DND-41 (cell line): ENCODE measurements at regions not wholly inside any gene's neighbourhood (a gene's known extent, or its start where the extent isn't known, plus 50 kb on each side); places are given as distances from the start of the nearest gene placed in this dataset.

Source experiments
- EZH2 ChIP-seq: IDR thresholded peaks from 3 replicates; pipeline ENCODE4 v1.6.1; 2012; ENCODE audit warnings: borderline replicate concordance, low read depth, mild to moderate bottlenecking, moderate library complexity, low read length, inconsistent platforms; ENCODE audit not compliant: severe bottlenecking
- TF ChIP-seq, protein P1 (sequence below): IDR thresholded peaks from 2 replicates; pipeline ENCODE4 v1.5.1; 2012; ENCODE audit warnings: borderline replicate concordance, low read length, moderate library complexity, mild to moderate bottlenecking; ENCODE audit not compliant: poor library complexity, severe bottlenecking; ENCODE audit errors: extremely low read depth

DNA sequence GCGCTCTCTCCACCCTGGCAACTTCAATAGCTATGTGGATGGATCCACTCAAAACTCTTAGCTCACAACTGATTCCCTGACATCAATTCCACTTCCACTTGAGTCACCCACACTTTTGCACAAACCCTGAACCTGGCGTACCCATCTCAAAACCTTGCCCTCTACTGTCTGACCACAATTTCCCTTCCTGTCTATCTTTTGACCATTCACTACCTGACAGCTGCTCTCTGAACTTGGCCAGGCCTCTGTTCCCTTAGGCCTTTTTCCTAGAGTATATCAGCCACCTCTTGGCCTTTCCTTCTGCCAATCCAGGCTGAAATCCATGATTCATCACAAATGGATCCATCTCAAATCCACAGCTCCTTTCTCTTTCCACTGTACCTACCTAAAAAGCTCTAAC is 106.0 kb downstream of the RPL27A start:
- TF ChIP-seq, protein P1, sequence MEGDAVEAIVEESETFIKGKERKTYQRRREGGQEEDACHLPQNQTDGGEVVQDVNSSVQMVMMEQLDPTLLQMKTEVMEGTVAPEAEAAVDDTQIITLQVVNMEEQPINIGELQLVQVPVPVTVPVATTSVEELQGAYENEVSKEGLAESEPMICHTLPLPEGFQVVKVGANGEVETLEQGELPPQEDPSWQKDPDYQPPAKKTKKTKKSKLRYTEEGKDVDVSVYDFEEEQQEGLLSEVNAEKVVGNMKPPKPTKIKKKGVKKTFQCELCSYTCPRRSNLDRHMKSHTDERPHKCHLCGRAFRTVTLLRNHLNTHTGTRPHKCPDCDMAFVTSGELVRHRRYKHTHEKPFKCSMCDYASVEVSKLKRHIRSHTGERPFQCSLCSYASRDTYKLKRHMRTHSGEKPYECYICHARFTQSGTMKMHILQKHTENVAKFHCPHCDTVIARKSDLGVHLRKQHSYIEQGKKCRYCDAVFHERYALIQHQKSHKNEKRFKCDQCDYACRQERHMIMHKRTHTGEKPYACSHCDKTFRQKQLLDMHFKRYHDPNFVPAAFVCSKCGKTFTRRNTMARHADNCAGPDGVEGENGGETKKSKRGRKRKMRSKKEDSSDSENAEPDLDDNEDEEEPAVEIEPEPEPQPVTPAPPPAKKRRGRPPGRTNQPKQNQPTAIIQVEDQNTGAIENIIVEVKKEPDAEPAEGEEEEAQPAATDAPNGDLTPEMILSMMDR, result no peak
- TF ChIP-seq EZH2, result no peak
